ENCODE measurements at regions not wholly inside any gene's neighbourhood (a gene's known extent, or its start where the extent isn't known, plus 50 kb on each side); places are given as distances from the start of the nearest gene placed in this dataset.
A peak's percentile ranks its signal among the peaks of the same experiment; 100 is the strongest.
"Not testable (repeated sequence)": the region's sequence is repeated elsewhere in the genome, so short reads cannot be mapped to it uniquely, and the experiment has no call there.

- DNase-seq (ENCODE audit: low read depth): no peak
Measured at GRCh38 chr22:45061332-45061731, 51.5 kb upstream of the PHF21B start.

- DNase-seq (ENCODE audit: low read depth): peak; percentile 39
Measured at GRCh38 chr22:45064313-45065278, 54.8 kb upstream of the PHF21B start.

- DNase-seq (ENCODE audit: low read depth): no peak
Measured at GRCh38 chr22:45065726-45066125, 55.9 kb upstream of the PHF21B start.

- no peak for DNase-seq (ENCODE audit: low read depth)
Measured at GRCh38 chr22:45067731-45068130, 57.9 kb upstream of the PHF21B start.

- no peak for DNase-seq (ENCODE audit: low read depth)
Measured at GRCh38 chr22:45069925-45070324, 60.1 kb upstream of the PHF21B start.

- no peak for DNase-seq (ENCODE audit: low read depth)
Measured at GRCh38 chr22:45071618-45072017, 61.8 kb upstream of the PHF21B start.

GRCh38 chr22:45072322-45072903 lies 62.6 kb upstream of the PHF21B start:
- no peak for DNase-seq (ENCODE audit: low read depth)

- no peak for DNase-seq (ENCODE audit: low read depth)
Measured at GRCh38 chr22:45073064-45073463, 63.3 kb upstream of the PHF21B start.

GRCh38 chr22:45077286-45077685 lies 67.5 kb upstream of the PHF21B start:
- DNase-seq (ENCODE audit: low read depth): no peak

- no peak for DNase-seq (ENCODE audit: low read depth)
Measured at GRCh38 chr22:45077826-45078334, 68.1 kb upstream of the PHF21B start.

- DNase-seq (ENCODE audit: low read depth): no peak
Measured at GRCh38 chr22:45082795-45083194, 73.0 kb upstream of the PHF21B start.

- peak; percentile 42 for DNase-seq (ENCODE audit: low read depth)
Measured at GRCh38 chr22:45083659-45084305, 74.0 kb upstream of the PHF21B start.

GRCh38 chr22:45084400-45084920 lies 74.7 kb upstream of the PHF21B start:
- DNase-seq (ENCODE audit: low read depth): no peak

- DNase-seq (ENCODE audit: low read depth): no peak
Measured at GRCh38 chr22:45087802-45088201, 75.9 kb upstream of the NUP50 start.

- DNase-seq (ENCODE audit: low read depth): no peak
Measured at GRCh38 chr22:45088576-45088975, 75.1 kb upstream of the NUP50 start.

GRCh38 chr22:45090497-45090910 lies 73.2 kb upstream of the NUP50 start:
- DNase-seq (ENCODE audit: low read depth): no peak

GRCh38 chr22:45091254-45091854 lies 72.4 kb upstream of the NUP50 start:
- no peak for DNase-seq (ENCODE audit: low read depth)

- DNase-seq (ENCODE audit: low read depth): not testable (repeated sequence)
Measured at GRCh38 chr22:45091875-45092274, 71.8 kb upstream of the NUP50 start.

- DNase-seq (ENCODE audit: low read depth): no peak
Measured at GRCh38 chr22:45092644-45093043, 71.1 kb upstream of the NUP50 start.

- no peak for DNase-seq (ENCODE audit: low read depth)
Measured at GRCh38 chr22:45093609-45094008, 70.1 kb upstream of the NUP50 start.

- no peak for DNase-seq (ENCODE audit: low read depth)
Measured at GRCh38 chr22:45094081-45094720, 69.5 kb upstream of the NUP50 start.

GRCh38 chr22:45094825-45095224 lies 68.9 kb upstream of the NUP50 start:
- no peak for DNase-seq (ENCODE audit: low read depth)

Data from GM04503 (cell line).